HEK293T (cell line): ENCODE measurements at regions not wholly inside any gene's neighbourhood (a gene's known extent, or its start where the extent isn't known, plus 50 kb on each side); places are given as distances from the start of the nearest gene placed in this dataset.

Source experiments
- BHLHE40 ChIP-seq: fragments of 450-650 bp; IDR thresholded peaks from 2 replicates; pipeline ENCODE4 v1.6.1; 2016; ENCODE audit warnings: mild to moderate bottlenecking, moderate library complexity, borderline replicate concordance
- FOXM1 ChIP-seq: fragments of 450-650 bp; IDR thresholded peaks from 2 replicates; pipeline ENCODE4 v1.6.1; 2017; ENCODE audit warnings: mild to moderate bottlenecking, borderline replicate concordance
- HDGF ChIP-seq: fragments of 450-650 bp; IDR thresholded peaks from 2 replicates; pipeline ENCODE4 v1.6.1; 2017; ENCODE audit warnings: antibody characterized with exemption, borderline replicate concordance
- SP1 ChIP-seq: fragments of 450-650 bp; IDR thresholded peaks from 2 replicates; pipeline ENCODE4 v1.6.1; 2017

GRCh38 chr9:19597176-19597575 lies 188.4 kb downstream of the ACER2 start:
- no peak for TF ChIP-seq SP1
- TF ChIP-seq HDGF, result no peak
- TF ChIP-seq BHLHE40, result no peak
- no peak for TF ChIP-seq FOXM1
